Heart left ventricle (tissue), 16 donors: ENCODE measurements at regions not wholly inside any gene's neighbourhood (a gene's known extent, or its start where the extent isn't known, plus 50 kb on each side); places are given as distances from the start of the nearest gene placed in this dataset.

Experiments used
- ATAC-seq, 4 donors: fragments of 200-7000 bp; cut with Tn5 transposase; one replicate each; pipeline ENCODE4 v1.9.1; 2020 to 2022; ENCODE audit warnings: moderate library complexity in 4 of 4, mild to moderate bottlenecking in 3 of 4, moderate number of reproducible peaks in 1 of 4
- DNase-seq, 5 donors: peaks; one replicate each; pipeline ENCODE4 v3.0.0-alpha.2; 2020
- H3K27ac ChIP-seq, 12 donors: fragments of 200-600 bp; sonication (generic) in 4 of 12; one replicate each; pipeline versions ENCODE4 v1.5.0 to v1.8.0; 2016 to 2022; ENCODE audit warnings: mild to moderate bottlenecking in 2 of 12
- H3K27me3 ChIP-seq, 9 donors: fragments of 200-600 bp; sonication (generic) in 2 of 9; one replicate each; pipeline versions ENCODE4 v1.5.1 to v1.8.0; 2016 to 2022; ENCODE audit warnings: mild to moderate bottlenecking in 3 of 9
- H3K36me3 ChIP-seq, 9 donors: fragments of 200-600 bp; sonication (generic) in 2 of 9; one replicate each; pipeline versions ENCODE4 v1.5.0 to v1.8.0; 2018 to 2022; ENCODE audit warnings: mild to moderate bottlenecking in 2 of 9
- H3K4me1 ChIP-seq, 12 donors: fragments of 200-600 bp; sonication (generic) in 4 of 12; one replicate each; pipeline versions ENCODE4 v1.5.0 to v1.8.0; 2016 to 2022; ENCODE audit warnings: mild to moderate bottlenecking in 3 of 12
- H3K4me3 ChIP-seq, 12 donors: fragments of 200-600 bp; sonication (generic) in 4 of 12; one replicate each; pipeline versions ENCODE4 v1.5.0 to v1.8.0; 2017 to 2022; ENCODE audit warnings: mild to moderate bottlenecking in 9 of 12, moderate library complexity in 4 of 12
- H3K9me3 ChIP-seq, 12 donors: fragments of 200-600 bp; sonication (generic) in 4 of 12; one replicate each; pipeline versions ENCODE4 v1.5.0 to v1.8.0; 2016 to 2022; ENCODE audit warnings: mild to moderate bottlenecking in 1 of 12
- POLR2A ChIP-seq, 2 donors: fragments of 450-650 bp; IDR thresholded peaks; one replicate each; pipeline ENCODE4 v1.6.1; 2017; ENCODE audit warnings: antibody characterized with exemption in 2 of 2, mild to moderate bottlenecking in 2 of 2, moderate library complexity in 2 of 2
- WGBS, 4 donors: extraction: QIAGEN DNeasy Blood & Tissue Kit in 2 of 4; methylation state at CpG; one replicate each; pipeline versions ENCODE4 v1.1.5 to v1.1.7; 2013 to 2018; 5-methylcytosine and 5-hydroxymethylcytosine counted together
- intact Hi-C, 10 donors: fragments of 100-400 bp; cut with DNase I; formaldehyde crosslinking; loops; one replicate each; pipeline versions ENCODE4 v1.11.1 to v1.14.2; 2022
- TF ChIP-seq, protein P1 (sequence below), 12 donors: fragments of 200-600 bp; sonication (generic) in 4 of 12; IDR thresholded peaks; one replicate each; pipeline versions ENCODE4 v1.5.0 to v1.8.0; 2018 to 2022; ENCODE audit warnings: antibody characterized with exemption in 12 of 12, mild to moderate bottlenecking in 5 of 12
- donor health status: ischemic (EF 13 %, LVEDD 7.1; RV severe dilation, severe dysfunction).
- donor health status: healthy with polysubstance abuse.
- donor health status: DM: no; HTN: yes; CAD: no.
- donor health status: DM: no; HTN: no; CAD: no.
- donor health status: ischemic (EF 25% LVEDD 6.9; RV normal size, moderate dysfunction).
- donor health status: ischemic (EF 25% LVEDD 5.7; RV mildly dilated, moderate dysfunction).
- donor health status: healthy.
- donor health status: DM: yes; HTN: yes; CAD: no.
- donor health status: ischemic (EF 35%, LVEDD 5.7; RV mildly dilated, moderate dysfunction).
- donor health status: nonischemic (EF 11% LVEDD 7.7; RV severe dilation, severe dysfunction).
- donor health status: DM: yes; HTN: yes; CAD: no.
- donor health status: PGD.
- donor health status: ischemic (EF 29% LVEDD 5.4; RV normal size, mild dysfunction).
- donor health status: nonischemic (EF 23%, LVEDD 6.1; RV moderate dilation, normal function).

DNA sequence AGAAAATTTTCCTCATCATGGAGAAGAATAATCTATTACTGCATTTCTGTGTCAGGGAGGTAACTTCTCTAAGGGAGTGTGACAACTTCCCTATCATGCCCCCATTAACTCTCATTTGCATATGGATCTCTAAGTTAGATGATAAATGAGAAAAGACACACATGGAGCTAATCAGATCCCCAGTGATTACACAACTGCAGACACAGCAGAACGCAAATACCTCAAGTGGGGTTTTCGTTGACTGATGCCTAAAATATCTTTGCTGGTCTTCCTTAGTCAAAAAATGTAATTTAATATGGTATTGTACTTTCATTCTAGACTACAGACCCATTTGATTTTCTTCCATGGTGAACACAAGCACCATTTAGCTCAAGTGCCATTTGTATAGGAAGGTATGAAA lies 630.5 kb downstream of the TBL1XR1 start:
- no peak overlapping the region for H3K27ac ChIP-seq
- intact Hi-C loops = no loop called here
- H3K4me1 ChIP-seq = no peaks in the 10 kb centered on the region
- no peak for TF ChIP-seq POLR2A (IDR thresholded peaks at IDR 0.05)
- TF ChIP-seq, protein P1, sequence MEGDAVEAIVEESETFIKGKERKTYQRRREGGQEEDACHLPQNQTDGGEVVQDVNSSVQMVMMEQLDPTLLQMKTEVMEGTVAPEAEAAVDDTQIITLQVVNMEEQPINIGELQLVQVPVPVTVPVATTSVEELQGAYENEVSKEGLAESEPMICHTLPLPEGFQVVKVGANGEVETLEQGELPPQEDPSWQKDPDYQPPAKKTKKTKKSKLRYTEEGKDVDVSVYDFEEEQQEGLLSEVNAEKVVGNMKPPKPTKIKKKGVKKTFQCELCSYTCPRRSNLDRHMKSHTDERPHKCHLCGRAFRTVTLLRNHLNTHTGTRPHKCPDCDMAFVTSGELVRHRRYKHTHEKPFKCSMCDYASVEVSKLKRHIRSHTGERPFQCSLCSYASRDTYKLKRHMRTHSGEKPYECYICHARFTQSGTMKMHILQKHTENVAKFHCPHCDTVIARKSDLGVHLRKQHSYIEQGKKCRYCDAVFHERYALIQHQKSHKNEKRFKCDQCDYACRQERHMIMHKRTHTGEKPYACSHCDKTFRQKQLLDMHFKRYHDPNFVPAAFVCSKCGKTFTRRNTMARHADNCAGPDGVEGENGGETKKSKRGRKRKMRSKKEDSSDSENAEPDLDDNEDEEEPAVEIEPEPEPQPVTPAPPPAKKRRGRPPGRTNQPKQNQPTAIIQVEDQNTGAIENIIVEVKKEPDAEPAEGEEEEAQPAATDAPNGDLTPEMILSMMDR (IDR thresholded peaks at IDR 0.05) = no peak
- no peaks in the 10 kb centered on the region for H3K9me3 ChIP-seq
- 40 to 71% (median 56%) methylated on average over 2 of the region's 2 CpGs for WGBS, 4 donors
- ATAC-seq = no peak
- no peak for DNase-seq
- no peaks in the 10 kb centered on the region for H3K27me3 ChIP-seq
- H3K4me3 ChIP-seq = no peak overlapping the region
- no peaks in the 10 kb centered on the region for H3K36me3 ChIP-seq

DNA sequence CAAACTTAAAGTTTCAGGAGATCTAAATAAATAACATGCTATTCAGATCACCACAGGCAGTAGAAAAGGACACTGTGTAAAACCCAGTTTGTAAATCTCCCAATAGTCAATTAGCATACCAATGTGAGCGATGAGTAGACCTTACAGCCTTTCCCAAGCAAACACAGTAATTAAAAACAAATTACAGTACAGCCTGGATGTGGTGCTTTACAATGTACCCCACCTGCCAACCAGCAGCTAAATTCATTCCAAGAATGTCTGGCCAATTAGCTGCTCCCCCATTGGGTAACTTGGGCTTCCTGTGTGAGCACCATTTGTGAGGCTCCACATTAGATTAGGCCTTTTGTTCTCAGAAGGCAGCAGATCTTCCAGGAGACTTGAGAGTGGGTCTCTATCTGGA lies 635.0 kb downstream of the TBL1XR1 start:
- WGBS, 4 donors = 91 to 100% (median 95%) methylated on average over 1 of the region's 1 CpG

GRCh38 chr3:176561826-176562225 lies 635.5 kb downstream of the TBL1XR1 start:
- Histone ChIP-seq H3K4me3 (no peak overlapping the region), H3K36me3 (no peaks in the 10 kb centered on the region), H3K4me1 (no peaks in the 10 kb centered on the region), H3K9me3 (no peaks in the 10 kb centered on the region), H3K27me3 (no peaks in the 10 kb centered on the region), H3K27ac (no peak overlapping the region)
- intact Hi-C loops = no loop called here
- no peak for TF ChIP-seq POLR2A (IDR thresholded peaks at IDR 0.05)
- TF ChIP-seq, protein P1 (IDR thresholded peaks at IDR 0.05) = no peak
- ATAC-seq = no peak
- no peak for DNase-seq
- 58 to 69% (median 62%) methylated on average over 3 of the region's 3 CpGs for WGBS, 4 donors

More for the DNA sequence above, 635.0 kb downstream of the TBL1XR1 start:
- DNase-seq (no peak), ATAC-seq (no peak)
- H3K27me3 ChIP-seq = no peaks in the 10 kb centered on the region
- intact Hi-C loops = no loop called here
- no peak overlapping the region for H3K4me3 ChIP-seq
- H3K9me3 ChIP-seq = no peaks in the 10 kb centered on the region
- H3K4me1 ChIP-seq = no peaks in the 10 kb centered on the region
- no peaks in the 10 kb centered on the region for H3K36me3 ChIP-seq
- no peak for TF ChIP-seq POLR2A (IDR thresholded peaks at IDR 0.05)
- TF ChIP-seq, protein P1 (IDR thresholded peaks at IDR 0.05) = no peak
- H3K27ac ChIP-seq = no peak overlapping the region

DNA sequence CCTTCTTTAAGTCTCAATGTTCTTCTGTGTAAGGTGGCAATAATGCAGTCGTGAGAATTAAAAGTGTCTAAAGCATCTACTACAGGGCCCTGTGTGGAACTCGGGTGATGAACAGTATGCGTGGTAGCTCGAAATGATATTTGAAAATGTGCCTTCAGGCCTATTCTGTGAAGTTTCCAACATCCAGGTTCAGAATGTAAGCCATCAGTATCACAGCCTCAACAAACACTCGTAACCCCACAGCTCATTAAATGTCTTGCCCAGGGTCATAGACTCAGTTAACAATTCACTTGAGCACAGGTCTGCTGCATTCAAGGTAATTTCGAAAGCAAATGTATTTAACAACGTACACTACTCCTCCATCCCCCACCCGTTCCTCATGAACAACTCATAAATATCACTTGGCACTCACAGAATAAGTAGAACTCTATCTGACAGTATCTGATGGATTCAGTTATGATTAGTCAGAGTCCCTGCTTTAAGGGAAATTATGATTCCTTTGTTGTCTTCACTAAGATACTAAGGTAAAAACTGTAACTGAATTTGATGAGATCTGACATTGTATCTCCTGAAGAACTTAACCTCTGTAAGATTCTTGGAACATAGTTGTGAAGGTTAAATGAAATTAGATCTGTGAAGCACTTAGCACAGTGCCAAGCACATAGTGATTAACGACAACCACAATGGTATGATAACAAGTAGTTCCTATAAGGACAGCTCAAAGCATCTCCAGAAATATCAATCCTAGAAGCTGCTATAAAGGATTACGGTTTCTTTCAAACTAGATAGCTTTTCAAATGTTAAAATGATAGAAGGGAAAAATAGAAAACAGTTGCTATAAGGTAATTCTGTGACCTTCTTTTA lies 642.3 kb downstream of the TBL1XR1 start:
- Histone ChIP-seq H3K27ac (no peak overlapping the region), H3K36me3 (no peaks in the 10 kb centered on the region), H3K9me3 (no peaks in the 10 kb centered on the region), H3K27me3 (no peaks in the 10 kb centered on the region), H3K4me3 (no peak overlapping the region), H3K4me1 (no peaks in the 10 kb centered on the region)
- intact Hi-C loops = no loop called here
- TF ChIP-seq, protein P1 (IDR thresholded peaks at IDR 0.05) = no peak
- TF ChIP-seq POLR2A (IDR thresholded peaks at IDR 0.05) = no peak
- ATAC-seq (no peak), DNase-seq (no peak)
- WGBS, 4 donors = 70 to 78% (median 76%) methylated on average over 10 of the region's 10 CpGs
